ENCODE measurements at regions not wholly inside any gene's neighbourhood (a gene's known extent, or its start where the extent isn't known, plus 50 kb on each side); places are given as distances from the start of the nearest gene placed in this dataset.
"Not testable (repeated sequence)": the region's sequence is repeated elsewhere in the genome, so short reads cannot be mapped to it uniquely, and the experiment has no call there.

DNA sequence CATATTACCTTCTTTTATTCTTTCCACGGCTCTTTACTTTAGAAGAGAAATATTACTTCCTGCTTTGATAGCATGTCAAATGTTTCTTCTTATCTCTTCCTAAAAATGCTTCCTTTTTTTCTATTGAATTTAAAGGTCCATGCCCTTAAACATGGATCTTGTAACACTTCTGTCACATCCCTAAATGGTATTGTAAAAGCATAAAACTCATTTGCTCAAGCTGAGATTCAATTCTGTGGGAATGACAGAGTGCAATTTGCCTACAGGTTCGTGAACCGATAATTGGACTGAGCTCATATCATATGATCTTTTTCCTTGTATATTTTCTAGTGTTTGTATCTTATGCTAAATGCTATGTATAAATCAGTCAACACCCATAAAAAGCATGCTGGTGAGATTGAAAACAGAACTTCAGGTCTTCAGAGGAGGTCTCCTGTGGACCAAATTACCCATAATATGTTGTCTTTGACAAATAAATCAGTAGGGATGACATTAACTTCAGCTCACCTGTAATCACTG is 429.3 kb downstream of the TMEM232 start:
- Histone ChIP-seq H3K27ac (ENCODE audit: low read length) (no peak overlapping the region), H3K9me3 (ENCODE audit: insufficient read depth, low read depth, low read length) (no peaks in the 10 kb centered on the region), H3K36me3 (ENCODE audit: insufficient read depth, low read depth, low read length) (no peaks in the 10 kb centered on the region), H3K4me1 (ENCODE audit: insufficient read depth, low read length) (no peaks in the 10 kb centered on the region), H3K4me3 (ENCODE audit: low read length) (no peak overlapping the region), H3K9ac (ENCODE audit: low read depth, low read length) (no peak overlapping the region), H3K27me3 (ENCODE audit: insufficient read depth, low read length) (no peaks in the 10 kb centered on the region)

DNA sequence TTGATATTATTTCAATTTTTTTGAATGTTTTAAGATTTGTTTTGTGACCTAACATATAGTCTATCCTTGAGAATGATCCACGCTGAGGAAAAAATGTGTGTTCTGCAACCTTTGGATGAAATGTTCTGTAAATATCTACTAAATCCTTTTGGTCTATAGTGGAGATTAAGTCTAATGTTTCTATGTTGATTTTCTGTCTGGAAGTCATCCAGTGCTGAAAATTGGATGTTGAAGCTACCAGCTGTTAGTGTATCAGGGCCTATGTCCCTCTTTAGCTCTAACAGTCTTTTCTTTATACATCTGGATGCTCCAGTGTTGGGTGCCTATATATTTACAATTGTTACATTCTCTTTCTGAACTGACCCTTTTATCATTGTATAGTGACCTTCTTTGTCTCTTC is 422.3 kb downstream of the TMEM232 start:
- H3K27ac ChIP-seq (ENCODE audit: low read length) = no peak overlapping the region
- no peaks in the 10 kb centered on the region for H3K27me3 ChIP-seq (ENCODE audit: insufficient read depth, low read length)
- no peak overlapping the region for H3K4me3 ChIP-seq (ENCODE audit: low read length)
- H3K4me1 ChIP-seq (ENCODE audit: insufficient read depth, low read length) = no peaks in the 10 kb centered on the region
- H3K36me3 ChIP-seq (ENCODE audit: insufficient read depth, low read depth, low read length) = no peaks in the 10 kb centered on the region
- no peaks in the 10 kb centered on the region; the same call in 1 of the 2 replicates for H3K9me3 ChIP-seq (ENCODE audit: insufficient read depth, low read depth, low read length)
- no peak overlapping the region for H3K9ac ChIP-seq (ENCODE audit: low read depth, low read length)

DNA sequence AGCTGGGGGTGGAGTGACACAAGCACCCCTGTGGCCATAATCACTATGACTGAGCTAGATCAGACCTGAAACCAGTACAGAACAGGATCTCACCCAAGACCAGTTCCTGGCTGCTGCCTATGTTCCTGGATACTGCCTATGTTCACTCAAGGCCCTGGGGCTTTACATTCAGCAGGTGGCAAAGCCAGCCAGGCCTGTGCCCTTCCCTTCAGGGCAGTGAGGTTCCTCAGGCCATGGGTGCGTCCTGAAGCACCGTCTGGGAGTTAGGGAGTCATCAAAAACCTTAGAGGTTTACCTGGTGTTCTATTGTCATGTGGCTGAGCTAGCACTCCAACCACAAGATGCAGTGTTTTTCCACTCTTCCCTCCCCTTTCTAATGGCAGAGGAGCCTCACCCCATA is 419.8 kb downstream of the TMEM232 start:
- Histone ChIP-seq H3K36me3 (ENCODE audit: insufficient read depth, low read depth, low read length) (no peaks in the 10 kb centered on the region), H3K9me3 (ENCODE audit: insufficient read depth, low read depth, low read length) (no peaks in the 10 kb centered on the region; the same call in 1 of the 2 replicates), H3K27me3 (ENCODE audit: insufficient read depth, low read length) (no peaks in the 10 kb centered on the region), H3K9ac (ENCODE audit: low read depth, low read length) (no peak overlapping the region), H3K4me3 (ENCODE audit: low read length) (no peak overlapping the region), H3K27ac (ENCODE audit: low read length) (no peak overlapping the region), H3K4me1 (ENCODE audit: insufficient read depth, low read length) (no peaks in the 10 kb centered on the region)

DNA sequence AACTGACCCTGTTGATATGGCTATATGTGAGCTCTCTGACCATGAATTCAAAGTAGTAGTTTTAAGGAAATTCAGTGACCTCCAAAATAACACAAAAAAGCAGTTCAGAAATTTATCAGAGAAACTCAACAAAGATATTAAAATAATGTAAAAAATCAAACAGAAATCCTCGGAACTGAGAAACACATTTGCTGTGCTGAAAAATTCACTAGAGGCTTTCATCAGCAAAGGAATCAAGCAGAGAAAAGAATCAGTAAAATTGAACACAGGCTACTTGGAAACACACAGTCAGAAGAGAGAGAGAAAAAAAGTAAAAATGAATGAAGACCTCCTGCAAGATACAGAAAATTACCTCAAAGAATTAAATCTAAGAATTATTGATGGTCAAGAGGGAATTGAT is 417.2 kb downstream of the TMEM232 start:
- Histone ChIP-seq H3K4me3 (ENCODE audit: low read length) (no peak overlapping the region), H3K9ac (ENCODE audit: low read depth, low read length) (no peak overlapping the region), H3K27ac (ENCODE audit: low read length) (no peak overlapping the region), H3K27me3 (ENCODE audit: insufficient read depth, low read length) (no peaks in the 10 kb centered on the region), H3K9me3 (ENCODE audit: insufficient read depth, low read depth, low read length) (no peaks in the 10 kb centered on the region; the same call in 1 of the 2 replicates), H3K36me3 (ENCODE audit: insufficient read depth, low read depth, low read length) (no peaks in the 10 kb centered on the region), H3K4me1 (ENCODE audit: insufficient read depth, low read length) (no peaks in the 10 kb centered on the region)

DNA sequence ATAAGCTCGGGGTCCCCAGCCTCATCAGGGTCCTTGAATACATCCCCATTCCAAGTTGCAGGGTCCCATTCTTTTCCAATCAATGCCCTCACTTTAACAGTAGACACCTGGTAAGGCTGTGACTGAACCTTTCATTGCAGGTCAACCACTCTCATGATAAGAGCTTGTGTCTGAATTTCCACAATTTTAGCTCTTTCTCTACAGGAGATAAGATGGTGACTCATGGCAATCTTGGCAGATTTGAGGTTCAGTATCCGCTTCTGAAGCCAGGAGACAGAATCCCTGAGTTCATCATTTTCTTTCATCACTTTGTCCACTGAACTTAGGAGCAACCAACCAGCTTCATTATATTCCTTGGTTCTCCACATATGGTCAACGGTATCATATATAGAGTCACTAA is 409.9 kb downstream of the TMEM232 start:
- H3K9ac ChIP-seq (ENCODE audit: low read depth, low read length); H3K9me3 ChIP-seq (ENCODE audit: insufficient read depth, low read depth, low read length); H3K36me3 ChIP-seq (ENCODE audit: insufficient read depth, low read depth, low read length); H3K4me1 ChIP-seq (ENCODE audit: insufficient read depth, low read length); H3K27ac ChIP-seq (ENCODE audit: low read length); H3K4me3 ChIP-seq (ENCODE audit: low read length); H3K27me3 ChIP-seq (ENCODE audit: insufficient read depth, low read length): not testable (repeated sequence)

DNA sequence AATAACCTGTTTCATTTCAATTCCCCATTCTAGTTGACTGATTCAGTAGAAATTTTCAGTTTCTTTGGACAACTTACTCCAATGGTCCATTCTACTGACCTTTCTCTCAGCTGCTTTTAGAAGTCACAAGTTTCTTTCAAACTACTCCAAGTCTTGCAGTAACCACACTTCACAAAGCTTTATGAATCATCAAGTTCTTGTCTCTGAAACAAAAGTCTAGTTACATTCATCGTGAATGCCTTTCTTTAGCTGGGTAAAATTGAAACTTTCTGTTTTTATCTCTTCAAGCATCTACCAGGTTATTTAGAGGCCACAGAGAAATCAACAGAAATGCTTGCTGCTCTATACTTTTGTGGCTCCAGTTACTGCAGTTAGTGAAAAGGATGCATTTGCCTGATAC is 405.4 kb downstream of the TMEM232 start:
- H3K4me1 ChIP-seq (ENCODE audit: insufficient read depth, low read length) = no peaks in the 10 kb centered on the region
- H3K4me3 ChIP-seq (ENCODE audit: low read length) = no peak overlapping the region
- no peaks in the 10 kb centered on the region for H3K9me3 ChIP-seq (ENCODE audit: insufficient read depth, low read depth, low read length)
- no peaks in the 10 kb centered on the region for H3K36me3 ChIP-seq (ENCODE audit: insufficient read depth, low read depth, low read length)
- H3K27ac ChIP-seq (ENCODE audit: low read length) = no peak overlapping the region
- no peak overlapping the region for H3K9ac ChIP-seq (ENCODE audit: low read depth, low read length)
- H3K27me3 ChIP-seq (ENCODE audit: insufficient read depth, low read length) = no peaks in the 10 kb centered on the region

DNA sequence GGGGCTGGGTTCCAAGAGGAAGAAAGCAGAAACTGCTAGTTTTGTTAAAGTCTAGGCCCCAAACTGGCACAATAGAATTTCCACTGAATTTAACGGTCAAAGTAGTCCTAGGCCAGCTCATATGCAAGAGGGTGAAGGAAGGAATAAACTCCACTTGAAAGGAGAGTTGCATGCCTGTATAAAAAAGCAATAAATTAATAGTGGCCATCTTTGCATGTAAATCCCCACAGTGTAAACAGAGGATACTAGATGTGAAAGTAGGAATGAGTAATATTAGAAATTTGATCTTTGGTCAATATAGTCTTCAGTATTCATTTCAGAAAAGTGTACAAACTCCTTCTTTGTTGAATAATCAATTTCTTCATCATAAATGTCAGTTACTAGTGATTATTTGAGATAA is 403.1 kb downstream of the TMEM232 start:
- Histone ChIP-seq H3K9ac (ENCODE audit: low read depth, low read length) (no peak overlapping the region), H3K4me1 (ENCODE audit: insufficient read depth, low read length) (no peaks in the 10 kb centered on the region), H3K27ac (ENCODE audit: low read length) (no peak overlapping the region), H3K4me3 (ENCODE audit: low read length) (no peak overlapping the region), H3K36me3 (ENCODE audit: insufficient read depth, low read depth, low read length) (no peaks in the 10 kb centered on the region), H3K27me3 (ENCODE audit: insufficient read depth, low read length) (no peaks in the 10 kb centered on the region), H3K9me3 (ENCODE audit: insufficient read depth, low read depth, low read length) (no peaks in the 10 kb centered on the region)

DNA sequence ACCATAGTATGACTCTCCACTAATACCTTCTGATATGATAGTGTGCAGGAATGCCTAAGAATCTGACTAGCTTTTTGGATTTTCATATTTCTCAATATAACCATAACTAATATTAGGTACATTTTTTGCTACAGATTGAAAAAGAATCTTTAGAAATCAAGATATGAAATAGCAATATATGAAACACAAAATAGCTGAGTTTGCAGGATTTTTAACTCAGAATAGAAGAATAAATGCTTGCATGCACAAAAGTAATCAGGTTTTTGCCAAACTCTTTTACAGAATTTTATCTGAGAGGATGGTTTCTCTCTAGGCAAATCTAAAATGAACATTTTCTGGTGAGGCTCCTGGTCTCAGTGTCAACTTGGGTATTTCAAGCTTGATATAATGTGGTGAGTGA is 402.6 kb downstream of the TMEM232 start:
- Histone ChIP-seq H3K27ac (ENCODE audit: low read length) (no peak overlapping the region), H3K9ac (ENCODE audit: low read depth, low read length) (no peak overlapping the region), H3K9me3 (ENCODE audit: insufficient read depth, low read depth, low read length) (no peaks in the 10 kb centered on the region), H3K36me3 (ENCODE audit: insufficient read depth, low read depth, low read length) (no peaks in the 10 kb centered on the region), H3K4me3 (ENCODE audit: low read length) (no peak overlapping the region), H3K4me1 (ENCODE audit: insufficient read depth, low read length) (no peaks in the 10 kb centered on the region), H3K27me3 (ENCODE audit: insufficient read depth, low read length) (no peaks in the 10 kb centered on the region)

DNA sequence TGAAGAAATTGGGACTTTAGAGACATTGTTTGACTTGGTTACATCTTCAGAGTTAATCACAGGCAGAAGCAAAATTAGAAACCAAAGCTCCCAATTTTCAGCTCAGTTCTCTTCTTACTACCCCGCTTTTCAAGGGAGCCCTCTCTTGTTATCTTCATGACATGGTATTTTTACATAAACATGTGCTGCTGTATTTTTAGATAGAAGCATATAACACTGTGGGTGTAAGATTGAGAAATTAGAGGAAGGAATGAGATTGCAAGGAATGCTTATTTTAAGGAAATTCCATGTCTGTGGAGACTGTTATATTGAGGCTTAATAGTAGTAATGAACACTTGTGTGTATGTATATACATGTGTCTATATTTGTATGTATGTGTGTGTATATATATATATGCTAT is 401.6 kb downstream of the TMEM232 start:
- Histone ChIP-seq H3K4me3 (ENCODE audit: low read length) (no peak overlapping the region), H3K9ac (ENCODE audit: low read depth, low read length) (no peak overlapping the region), H3K4me1 (ENCODE audit: insufficient read depth, low read length) (no peaks in the 10 kb centered on the region), H3K27me3 (ENCODE audit: insufficient read depth, low read length) (no peaks in the 10 kb centered on the region), H3K27ac (ENCODE audit: low read length) (no peak overlapping the region), H3K9me3 (ENCODE audit: insufficient read depth, low read depth, low read length) (no peaks in the 10 kb centered on the region), H3K36me3 (ENCODE audit: insufficient read depth, low read depth, low read length) (no peaks in the 10 kb centered on the region)

DNA sequence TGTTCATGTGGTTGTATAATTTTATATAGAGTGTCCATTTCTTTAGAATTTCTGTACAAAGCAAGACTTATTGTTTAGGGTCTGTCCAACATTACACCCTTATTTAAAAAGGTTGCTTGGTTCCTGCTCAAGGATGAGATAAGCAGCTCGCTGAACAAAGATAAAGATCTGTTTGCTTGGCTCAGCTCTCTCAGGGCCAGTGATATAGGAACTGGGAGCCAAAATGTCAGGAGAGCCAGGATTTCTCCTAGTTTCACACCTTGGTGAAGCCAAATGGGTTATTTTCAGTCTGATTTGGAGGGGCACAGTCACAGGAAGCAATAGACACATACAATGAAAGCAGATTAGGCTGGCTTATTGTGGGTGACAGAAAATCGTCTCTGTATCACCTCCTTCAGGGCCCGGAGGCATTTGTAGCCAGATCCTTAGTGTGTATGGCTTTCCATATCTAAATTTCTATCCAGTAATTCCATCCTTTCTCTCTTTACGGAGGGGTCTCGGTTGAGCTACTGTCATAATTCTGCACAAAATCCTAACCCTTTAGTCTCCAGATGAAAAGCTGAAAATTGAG is 396.4 kb downstream of the TMEM232 start:
- H3K36me3 ChIP-seq (ENCODE audit: insufficient read depth, low read depth, low read length) = no peaks in the 10 kb centered on the region
- no peaks in the 10 kb centered on the region for H3K27me3 ChIP-seq (ENCODE audit: insufficient read depth, low read length)
- H3K4me1 ChIP-seq (ENCODE audit: insufficient read depth, low read length) = no peaks in the 10 kb centered on the region
- H3K27ac ChIP-seq (ENCODE audit: low read length) = no peak overlapping the region
- no peaks in the 10 kb centered on the region for H3K9me3 ChIP-seq (ENCODE audit: insufficient read depth, low read depth, low read length)
- H3K4me3 ChIP-seq (ENCODE audit: low read length) = no peak overlapping the region
- H3K9ac ChIP-seq (ENCODE audit: low read depth, low read length) = no peak overlapping the region

DNA sequence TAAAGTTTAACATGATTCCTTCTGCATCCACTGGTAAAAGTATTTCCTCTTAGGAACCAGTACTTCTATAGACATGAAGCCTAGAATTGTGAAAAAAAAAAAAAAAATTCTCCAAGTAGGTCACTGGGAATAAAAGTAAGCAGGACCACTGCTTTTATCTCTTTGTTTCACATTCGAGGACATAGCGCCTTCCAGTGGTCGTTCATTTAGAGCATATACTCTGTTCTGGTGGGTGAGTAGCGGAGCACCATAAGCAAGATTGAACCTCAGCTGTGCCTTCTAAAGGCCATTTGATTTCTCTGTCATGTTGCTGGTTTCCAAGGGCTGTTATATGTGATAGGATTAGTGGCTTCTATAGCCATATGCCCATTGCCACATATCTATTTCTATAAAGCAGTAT is 393.1 kb downstream of the TMEM232 start:
- Histone ChIP-seq H3K9ac (ENCODE audit: low read depth, low read length) (no peak overlapping the region), H3K4me1 (ENCODE audit: insufficient read depth, low read length) (no peaks in the 10 kb centered on the region), H3K9me3 (ENCODE audit: insufficient read depth, low read depth, low read length) (no peaks in the 10 kb centered on the region), H3K27me3 (ENCODE audit: insufficient read depth, low read length) (no peaks in the 10 kb centered on the region), H3K27ac (ENCODE audit: low read length) (no peak overlapping the region), H3K36me3 (ENCODE audit: insufficient read depth, low read depth, low read length) (no peaks in the 10 kb centered on the region), H3K4me3 (ENCODE audit: low read length) (no peak overlapping the region)

DNA sequence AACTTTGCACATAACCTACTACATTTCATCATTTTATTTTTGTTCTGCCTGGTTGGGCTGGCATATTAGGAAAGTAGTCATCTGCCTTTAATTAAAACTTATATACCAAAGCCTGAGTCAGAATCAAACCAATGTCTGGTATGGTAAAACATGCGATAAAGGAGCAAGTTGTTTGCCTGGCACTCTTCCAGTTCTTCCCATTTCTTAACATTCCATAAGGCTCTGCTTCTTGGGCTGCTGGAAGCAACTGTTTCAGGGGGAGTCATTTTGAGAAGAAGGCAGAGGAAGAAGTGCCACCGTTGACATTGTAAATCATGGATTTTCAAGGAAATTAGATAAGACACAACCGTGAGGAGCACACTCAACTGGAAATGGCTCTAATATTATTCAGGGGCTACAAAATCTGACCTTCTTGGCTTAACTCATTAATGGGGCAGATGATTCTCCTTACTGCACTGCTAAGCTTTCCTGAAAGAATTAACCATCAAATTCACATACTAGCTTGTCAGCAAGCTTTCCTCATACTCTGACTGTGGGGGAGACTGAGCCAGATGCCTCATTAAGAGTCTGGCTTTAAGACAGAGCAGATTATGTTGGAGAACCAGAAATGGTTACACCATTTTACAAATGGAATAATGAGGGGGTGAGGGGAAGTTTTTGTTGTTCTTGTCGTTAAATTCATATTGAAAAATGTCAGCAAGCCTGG is 391.0 kb downstream of the TMEM232 start:
- Histone ChIP-seq H3K27me3 (ENCODE audit: insufficient read depth, low read length) (no peaks in the 10 kb centered on the region), H3K27ac (ENCODE audit: low read length) (no peak overlapping the region), H3K9ac (ENCODE audit: low read depth, low read length) (no peak overlapping the region), H3K4me3 (ENCODE audit: low read length) (no peak overlapping the region), H3K4me1 (ENCODE audit: insufficient read depth, low read length) (no peaks in the 10 kb centered on the region), H3K36me3 (ENCODE audit: insufficient read depth, low read depth, low read length) (no peaks in the 10 kb centered on the region), H3K9me3 (ENCODE audit: insufficient read depth, low read depth, low read length) (no peaks in the 10 kb centered on the region)

All from iPS-20b (cell line).